HAP-1 (cell line): ENCODE measurements at regions not wholly inside any gene's neighbourhood (a gene's known extent, or its start where the extent isn't known, plus 50 kb on each side); places are given as distances from the start of the nearest gene placed in this dataset.

Source experiments
- DNase-seq, 2 experiments: peaks; one replicate each; pipeline ENCODE4 v3.0.0-alpha.2; 2016 to 2020; ENCODE audit warnings: low spot score in 2 of 2
- H3K27me3 ChIP-seq: fragments of 250-450 bp; sonication (Bioruptor Pico); 2 replicates; pipeline ENCODE4 v1.5.1; 2020; ENCODE audit warnings: low read depth, mild to moderate bottlenecking, moderate library complexity
- H3K36me3 ChIP-seq: fragments of 250-450 bp; sonication (Bioruptor Pico); replicated peaks from 2 replicates; pipeline ENCODE4 v1.5.1; 2020; ENCODE audit warnings: mild to moderate bottlenecking
- H3K4me1 ChIP-seq: fragments of 250-450 bp; sonication (Bioruptor Pico); 2 replicates; pipeline ENCODE4 v1.5.1; 2020; ENCODE audit warnings: mild to moderate bottlenecking
- H3K4me3 ChIP-seq: fragments of 250-450 bp; sonication (Bioruptor Pico); 2 replicates; pipeline ENCODE4 v1.5.1; 2020; ENCODE audit warnings: mild to moderate bottlenecking, moderate library complexity
- H3K9me3 ChIP-seq: fragments of 250-450 bp; sonication (Bioruptor Pico); 2 replicates; pipeline ENCODE4 v1.5.1; 2020; ENCODE audit warnings: mild to moderate bottlenecking, moderate library complexity
- in situ Hi-C: fragments of 300-500 bp; cut with MboI; formaldehyde crosslinking; loops from 3 replicates; pipeline ENCODE4 v1.14.3; 2020; ENCODE audit warnings: low sequenced_read_pairs, inconsistent platforms, mixed read lengths

- DNase-seq = no peak
- in situ Hi-C loops = no loop called here
- H3K9me3 ChIP-seq = no peaks in the 10 kb centered on the region
- no peak overlapping the region for H3K4me3 ChIP-seq
- no peaks in the 10 kb centered on the region for H3K4me1 ChIP-seq
- H3K36me3 ChIP-seq = no peaks in the 10 kb centered on the region
- no peaks in the 10 kb centered on the region for H3K27me3 ChIP-seq
Measured at GRCh38 chr5:109935833-109936490, 246.2 kb downstream of the MAN2A1 start.

GRCh38 chr5:109936996-109937395 is 247.3 kb downstream of the MAN2A1 start:
- no peaks in the 10 kb centered on the region for H3K4me1 ChIP-seq
- in situ Hi-C loops = no loop called here
- no peaks in the 10 kb centered on the region for H3K36me3 ChIP-seq
- H3K4me3 ChIP-seq = no peak overlapping the region
- no peaks in the 10 kb centered on the region for H3K9me3 ChIP-seq
- H3K27me3 ChIP-seq = no peaks in the 10 kb centered on the region
- DNase-seq = no peak

- in situ Hi-C loops = no loop called here
- Histone ChIP-seq H3K9me3 (no peaks in the 10 kb centered on the region), H3K4me3 (no peak overlapping the region), H3K27me3 (peaks cover 3% of the 10 kb centered on the region; the same call in 1 of the 2 replicates), H3K36me3 (no peaks in the 10 kb centered on the region), H3K4me1 (no peaks in the 10 kb centered on the region)
- no peak for DNase-seq
Measured at GRCh38 chr5:109937951-109938350, 248.2 kb downstream of the MAN2A1 start.

GRCh38 chr5:109938453-109938852 is 248.7 kb downstream of the MAN2A1 start:
- in situ Hi-C loops = no loop called here
- no peaks in the 10 kb centered on the region for H3K9me3 ChIP-seq
- DNase-seq = no peak
- H3K36me3 ChIP-seq = no peaks in the 10 kb centered on the region
- no peaks in the 10 kb centered on the region for H3K4me1 ChIP-seq
- no peak overlapping the region for H3K4me3 ChIP-seq
- peaks cover 3% of the 10 kb centered on the region; the same call in 1 of the 2 replicates for H3K27me3 ChIP-seq

GRCh38 chr5:109939116-109939682 is 249.5 kb downstream of the MAN2A1 start:
- in situ Hi-C loops = no loop called here
- H3K4me3 ChIP-seq = no peak overlapping the region
- no peaks in the 10 kb centered on the region for H3K9me3 ChIP-seq
- H3K4me1 ChIP-seq = no peaks in the 10 kb centered on the region
- peaks cover 3% of the 10 kb centered on the region; the same call in 1 of the 2 replicates for H3K27me3 ChIP-seq
- no peaks in the 10 kb centered on the region for H3K36me3 ChIP-seq
- no peak for DNase-seq

GRCh38 chr5:109942646-109943045 is 252.9 kb downstream of the MAN2A1 start:
- peaks cover 3% of the 10 kb centered on the region; the same call in 1 of the 2 replicates for H3K27me3 ChIP-seq
- no peak overlapping the region for H3K4me3 ChIP-seq
- no peaks in the 10 kb centered on the region for H3K4me1 ChIP-seq
- DNase-seq = no peak
- in situ Hi-C loops = no loop called here
- H3K36me3 ChIP-seq = no peaks in the 10 kb centered on the region
- no peaks in the 10 kb centered on the region for H3K9me3 ChIP-seq

GRCh38 chr5:109943701-109944235 is 254.0 kb downstream of the MAN2A1 start:
- H3K27me3 ChIP-seq = peaks cover 3% of the 10 kb centered on the region; the same call in 1 of the 2 replicates
- in situ Hi-C loops = no loop called here
- no peak overlapping the region for H3K4me3 ChIP-seq
- no peaks in the 10 kb centered on the region for H3K4me1 ChIP-seq
- no peak for DNase-seq
- H3K9me3 ChIP-seq = no peaks in the 10 kb centered on the region
- no peaks in the 10 kb centered on the region for H3K36me3 ChIP-seq

GRCh38 chr5:109944461-109944860 is 254.7 kb downstream of the MAN2A1 start:
- Histone ChIP-seq H3K4me1 (no peaks in the 10 kb centered on the region), H3K27me3 (peaks cover 3% of the 10 kb centered on the region; the same call in 1 of the 2 replicates), H3K36me3 (no peaks in the 10 kb centered on the region), H3K4me3 (no peak overlapping the region), H3K9me3 (no peaks in the 10 kb centered on the region)
- in situ Hi-C loops = no loop called here
- no peak for DNase-seq

- Histone ChIP-seq H3K36me3 (no peaks in the 10 kb centered on the region), H3K9me3 (no peaks in the 10 kb centered on the region), H3K4me1 (no peaks in the 10 kb centered on the region), H3K27me3 (peaks cover 3% of the 10 kb centered on the region; the same call in 1 of the 2 replicates), H3K4me3 (no peak overlapping the region)
- DNase-seq = no peak
- in situ Hi-C loops = no loop called here
Measured at GRCh38 chr5:109945097-109945678, 255.5 kb downstream of the MAN2A1 start.

GRCh38 chr5:109945723-109946480 is 256.2 kb downstream of the MAN2A1 start:
- peaks cover 3% of the 10 kb centered on the region; the same call in 1 of the 2 replicates for H3K27me3 ChIP-seq
- H3K36me3 ChIP-seq = no peaks in the 10 kb centered on the region
- H3K4me1 ChIP-seq = no peaks in the 10 kb centered on the region
- in situ Hi-C loops = no loop called here
- no peak overlapping the region for H3K4me3 ChIP-seq
- no peaks in the 10 kb centered on the region for H3K9me3 ChIP-seq
- DNase-seq = no peak

- peaks cover 3% of the 10 kb centered on the region; the same call in 1 of the 2 replicates for H3K27me3 ChIP-seq
- no peak for DNase-seq
- in situ Hi-C loops = no loop called here
- H3K36me3 ChIP-seq = no peaks in the 10 kb centered on the region
- H3K4me1 ChIP-seq = no peaks in the 10 kb centered on the region
- H3K4me3 ChIP-seq = no peak overlapping the region
- H3K9me3 ChIP-seq = no peaks in the 10 kb centered on the region
Measured at GRCh38 chr5:109946610-109947009, 256.9 kb downstream of the MAN2A1 start.

GRCh38 chr5:109947667-109948066 is 257.9 kb downstream of the MAN2A1 start:
- no peaks in the 10 kb centered on the region for H3K36me3 ChIP-seq
- in situ Hi-C loops = no loop called here
- no peak overlapping the region for H3K4me3 ChIP-seq
- H3K4me1 ChIP-seq = no peaks in the 10 kb centered on the region
- no peaks in the 10 kb centered on the region for H3K9me3 ChIP-seq
- no peaks in the 10 kb centered on the region for H3K27me3 ChIP-seq
- no peak for DNase-seq

- H3K9me3 ChIP-seq = no peaks in the 10 kb centered on the region
- no peaks in the 10 kb centered on the region for H3K4me1 ChIP-seq
- in situ Hi-C loops = no loop called here
- no peaks in the 10 kb centered on the region for H3K36me3 ChIP-seq
- no peak for DNase-seq
- no peak overlapping the region for H3K4me3 ChIP-seq
- H3K27me3 ChIP-seq = no peaks in the 10 kb centered on the region
Measured at GRCh38 chr5:109950634-109951033, 260.9 kb downstream of the MAN2A1 start.
